ENCODE measurements at regions not wholly inside any gene's neighbourhood (a gene's known extent, or its start where the extent isn't known, plus 50 kb on each side); places are given as distances from the start of the nearest gene placed in this dataset.

DNA sequence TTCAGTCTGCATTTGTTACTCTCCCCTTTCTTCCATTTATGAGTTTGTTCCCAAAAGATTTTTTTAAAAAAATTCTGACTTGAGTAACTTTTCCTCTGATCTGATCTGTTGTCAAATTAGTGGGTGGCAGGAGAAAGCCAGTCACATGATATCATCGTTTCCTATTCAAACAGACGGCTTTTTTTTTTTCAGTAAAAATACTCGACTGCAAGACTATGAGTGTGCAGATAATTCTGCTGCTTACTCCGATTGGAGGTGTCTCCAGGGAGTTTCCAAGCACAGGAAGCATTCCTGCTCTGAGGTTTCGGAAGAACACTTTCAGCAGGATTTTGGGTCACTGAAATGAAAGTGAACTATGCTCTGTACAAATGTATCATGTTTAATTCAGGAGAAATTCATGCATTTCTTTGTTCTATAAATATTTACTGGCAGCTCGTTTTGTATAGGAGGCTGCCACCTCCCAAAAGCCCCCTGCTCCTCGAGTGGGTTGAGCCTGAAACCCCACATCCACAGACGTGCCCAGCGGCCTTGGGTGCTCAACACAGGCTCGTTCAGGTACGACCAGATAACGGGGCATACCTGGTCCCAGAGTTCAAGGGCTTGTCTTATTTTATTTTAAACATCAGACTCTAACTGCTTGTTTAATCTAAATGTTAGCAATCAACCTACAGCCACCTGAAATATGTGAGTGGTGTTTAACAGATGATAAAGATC lies 126.9 kb upstream of the ZNF516 start:
- TF ChIP-seq, protein P1, sequence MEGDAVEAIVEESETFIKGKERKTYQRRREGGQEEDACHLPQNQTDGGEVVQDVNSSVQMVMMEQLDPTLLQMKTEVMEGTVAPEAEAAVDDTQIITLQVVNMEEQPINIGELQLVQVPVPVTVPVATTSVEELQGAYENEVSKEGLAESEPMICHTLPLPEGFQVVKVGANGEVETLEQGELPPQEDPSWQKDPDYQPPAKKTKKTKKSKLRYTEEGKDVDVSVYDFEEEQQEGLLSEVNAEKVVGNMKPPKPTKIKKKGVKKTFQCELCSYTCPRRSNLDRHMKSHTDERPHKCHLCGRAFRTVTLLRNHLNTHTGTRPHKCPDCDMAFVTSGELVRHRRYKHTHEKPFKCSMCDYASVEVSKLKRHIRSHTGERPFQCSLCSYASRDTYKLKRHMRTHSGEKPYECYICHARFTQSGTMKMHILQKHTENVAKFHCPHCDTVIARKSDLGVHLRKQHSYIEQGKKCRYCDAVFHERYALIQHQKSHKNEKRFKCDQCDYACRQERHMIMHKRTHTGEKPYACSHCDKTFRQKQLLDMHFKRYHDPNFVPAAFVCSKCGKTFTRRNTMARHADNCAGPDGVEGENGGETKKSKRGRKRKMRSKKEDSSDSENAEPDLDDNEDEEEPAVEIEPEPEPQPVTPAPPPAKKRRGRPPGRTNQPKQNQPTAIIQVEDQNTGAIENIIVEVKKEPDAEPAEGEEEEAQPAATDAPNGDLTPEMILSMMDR (tag by site-specific recombination; IDR thresholded peaks at IDR 0.05), result no peak
- TF ChIP-seq ZNF274 (IDR thresholded peaks at IDR 0.05; ENCODE audit: low read length), result no peak
- no peak for TF ChIP-seq ZNF274 (tag by site-specific recombination; IDR thresholded peaks at IDR 0.05; ENCODE audit: borderline replicate concordance)
- TF ChIP-seq TCF7L2 (IDR thresholded peaks at IDR 0.05; ENCODE audit: borderline replicate concordance, low read depth, low read length), result no peak
- TF ChIP-seq, protein P2, sequence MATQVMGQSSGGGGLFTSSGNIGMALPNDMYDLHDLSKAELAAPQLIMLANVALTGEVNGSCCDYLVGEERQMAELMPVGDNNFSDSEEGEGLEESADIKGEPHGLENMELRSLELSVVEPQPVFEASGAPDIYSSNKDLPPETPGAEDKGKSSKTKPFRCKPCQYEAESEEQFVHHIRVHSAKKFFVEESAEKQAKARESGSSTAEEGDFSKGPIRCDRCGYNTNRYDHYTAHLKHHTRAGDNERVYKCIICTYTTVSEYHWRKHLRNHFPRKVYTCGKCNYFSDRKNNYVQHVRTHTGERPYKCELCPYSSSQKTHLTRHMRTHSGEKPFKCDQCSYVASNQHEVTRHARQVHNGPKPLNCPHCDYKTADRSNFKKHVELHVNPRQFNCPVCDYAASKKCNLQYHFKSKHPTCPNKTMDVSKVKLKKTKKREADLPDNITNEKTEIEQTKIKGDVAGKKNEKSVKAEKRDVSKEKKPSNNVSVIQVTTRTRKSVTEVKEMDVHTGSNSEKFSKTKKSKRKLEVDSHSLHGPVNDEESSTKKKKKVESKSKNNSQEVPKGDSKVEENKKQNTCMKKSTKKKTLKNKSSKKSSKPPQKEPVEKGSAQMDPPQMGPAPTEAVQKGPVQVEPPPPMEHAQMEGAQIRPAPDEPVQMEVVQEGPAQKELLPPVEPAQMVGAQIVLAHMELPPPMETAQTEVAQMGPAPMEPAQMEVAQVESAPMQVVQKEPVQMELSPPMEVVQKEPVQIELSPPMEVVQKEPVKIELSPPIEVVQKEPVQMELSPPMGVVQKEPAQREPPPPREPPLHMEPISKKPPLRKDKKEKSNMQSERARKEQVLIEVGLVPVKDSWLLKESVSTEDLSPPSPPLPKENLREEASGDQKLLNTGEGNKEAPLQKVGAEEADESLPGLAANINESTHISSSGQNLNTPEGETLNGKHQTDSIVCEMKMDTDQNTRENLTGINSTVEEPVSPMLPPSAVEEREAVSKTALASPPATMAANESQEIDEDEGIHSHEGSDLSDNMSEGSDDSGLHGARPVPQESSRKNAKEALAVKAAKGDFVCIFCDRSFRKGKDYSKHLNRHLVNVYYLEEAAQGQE (tag by site-specific recombination; IDR thresholded peaks at IDR 0.05), result no peak
- TF ChIP-seq ZNF24 (tag by site-specific recombination; IDR thresholded peaks at IDR 0.05), result no peak
- TF ChIP-seq, protein P3, sequence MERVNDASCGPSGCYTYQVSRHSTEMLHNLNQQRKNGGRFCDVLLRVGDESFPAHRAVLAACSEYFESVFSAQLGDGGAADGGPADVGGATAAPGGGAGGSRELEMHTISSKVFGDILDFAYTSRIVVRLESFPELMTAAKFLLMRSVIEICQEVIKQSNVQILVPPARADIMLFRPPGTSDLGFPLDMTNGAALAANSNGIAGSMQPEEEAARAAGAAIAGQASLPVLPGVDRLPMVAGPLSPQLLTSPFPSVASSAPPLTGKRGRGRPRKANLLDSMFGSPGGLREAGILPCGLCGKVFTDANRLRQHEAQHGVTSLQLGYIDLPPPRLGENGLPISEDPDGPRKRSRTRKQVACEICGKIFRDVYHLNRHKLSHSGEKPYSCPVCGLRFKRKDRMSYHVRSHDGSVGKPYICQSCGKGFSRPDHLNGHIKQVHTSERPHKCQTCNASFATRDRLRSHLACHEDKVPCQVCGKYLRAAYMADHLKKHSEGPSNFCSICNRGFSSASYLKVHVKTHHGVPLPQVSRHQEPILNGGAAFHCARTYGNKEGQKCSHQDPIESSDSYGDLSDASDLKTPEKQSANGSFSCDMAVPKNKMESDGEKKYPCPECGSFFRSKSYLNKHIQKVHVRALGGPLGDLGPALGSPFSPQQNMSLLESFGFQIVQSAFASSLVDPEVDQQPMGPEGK (tag by site-specific recombination; IDR thresholded peaks at IDR 0.05), result no peak
- TF ChIP-seq TRIM28 (IDR thresholded peaks at IDR 0.05; ENCODE audit: borderline replicate concordance, low read length), result no peak
- TF ChIP-seq, protein P4, sequence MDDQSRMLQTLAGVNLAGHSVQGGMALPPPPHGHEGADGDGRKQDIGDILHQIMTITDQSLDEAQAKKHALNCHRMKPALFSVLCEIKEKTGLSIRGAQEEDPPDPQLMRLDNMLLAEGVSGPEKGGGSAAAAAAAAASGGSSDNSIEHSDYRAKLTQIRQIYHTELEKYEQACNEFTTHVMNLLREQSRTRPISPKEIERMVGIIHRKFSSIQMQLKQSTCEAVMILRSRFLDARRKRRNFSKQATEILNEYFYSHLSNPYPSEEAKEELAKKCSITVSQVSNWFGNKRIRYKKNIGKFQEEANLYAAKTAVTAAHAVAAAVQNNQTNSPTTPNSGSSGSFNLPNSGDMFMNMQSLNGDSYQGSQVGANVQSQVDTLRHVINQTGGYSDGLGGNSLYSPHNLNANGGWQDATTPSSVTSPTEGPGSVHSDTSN (CRISPR knock-in tag; IDR thresholded peaks at IDR 0.05), result no peak
- no peak for TF ChIP-seq ZNF664 (tag by site-specific recombination; IDR thresholded peaks at IDR 0.05)
- TF ChIP-seq, protein P5, sequence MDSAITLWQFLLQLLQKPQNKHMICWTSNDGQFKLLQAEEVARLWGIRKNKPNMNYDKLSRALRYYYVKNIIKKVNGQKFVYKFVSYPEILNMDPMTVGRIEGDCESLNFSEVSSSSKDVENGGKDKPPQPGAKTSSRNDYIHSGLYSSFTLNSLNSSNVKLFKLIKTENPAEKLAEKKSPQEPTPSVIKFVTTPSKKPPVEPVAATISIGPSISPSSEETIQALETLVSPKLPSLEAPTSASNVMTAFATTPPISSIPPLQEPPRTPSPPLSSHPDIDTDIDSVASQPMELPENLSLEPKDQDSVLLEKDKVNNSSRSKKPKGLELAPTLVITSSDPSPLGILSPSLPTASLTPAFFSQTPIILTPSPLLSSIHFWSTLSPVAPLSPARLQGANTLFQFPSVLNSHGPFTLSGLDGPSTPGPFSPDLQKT (IDR thresholded peaks at IDR 0.05; ENCODE audit: borderline replicate concordance, low read depth, low read length), result no peak
- no peak for TF ChIP-seq SETDB1 (IDR thresholded peaks at IDR 0.05; ENCODE audit: insufficient read length, low read length)
- TF ChIP-seq, protein P6, sequence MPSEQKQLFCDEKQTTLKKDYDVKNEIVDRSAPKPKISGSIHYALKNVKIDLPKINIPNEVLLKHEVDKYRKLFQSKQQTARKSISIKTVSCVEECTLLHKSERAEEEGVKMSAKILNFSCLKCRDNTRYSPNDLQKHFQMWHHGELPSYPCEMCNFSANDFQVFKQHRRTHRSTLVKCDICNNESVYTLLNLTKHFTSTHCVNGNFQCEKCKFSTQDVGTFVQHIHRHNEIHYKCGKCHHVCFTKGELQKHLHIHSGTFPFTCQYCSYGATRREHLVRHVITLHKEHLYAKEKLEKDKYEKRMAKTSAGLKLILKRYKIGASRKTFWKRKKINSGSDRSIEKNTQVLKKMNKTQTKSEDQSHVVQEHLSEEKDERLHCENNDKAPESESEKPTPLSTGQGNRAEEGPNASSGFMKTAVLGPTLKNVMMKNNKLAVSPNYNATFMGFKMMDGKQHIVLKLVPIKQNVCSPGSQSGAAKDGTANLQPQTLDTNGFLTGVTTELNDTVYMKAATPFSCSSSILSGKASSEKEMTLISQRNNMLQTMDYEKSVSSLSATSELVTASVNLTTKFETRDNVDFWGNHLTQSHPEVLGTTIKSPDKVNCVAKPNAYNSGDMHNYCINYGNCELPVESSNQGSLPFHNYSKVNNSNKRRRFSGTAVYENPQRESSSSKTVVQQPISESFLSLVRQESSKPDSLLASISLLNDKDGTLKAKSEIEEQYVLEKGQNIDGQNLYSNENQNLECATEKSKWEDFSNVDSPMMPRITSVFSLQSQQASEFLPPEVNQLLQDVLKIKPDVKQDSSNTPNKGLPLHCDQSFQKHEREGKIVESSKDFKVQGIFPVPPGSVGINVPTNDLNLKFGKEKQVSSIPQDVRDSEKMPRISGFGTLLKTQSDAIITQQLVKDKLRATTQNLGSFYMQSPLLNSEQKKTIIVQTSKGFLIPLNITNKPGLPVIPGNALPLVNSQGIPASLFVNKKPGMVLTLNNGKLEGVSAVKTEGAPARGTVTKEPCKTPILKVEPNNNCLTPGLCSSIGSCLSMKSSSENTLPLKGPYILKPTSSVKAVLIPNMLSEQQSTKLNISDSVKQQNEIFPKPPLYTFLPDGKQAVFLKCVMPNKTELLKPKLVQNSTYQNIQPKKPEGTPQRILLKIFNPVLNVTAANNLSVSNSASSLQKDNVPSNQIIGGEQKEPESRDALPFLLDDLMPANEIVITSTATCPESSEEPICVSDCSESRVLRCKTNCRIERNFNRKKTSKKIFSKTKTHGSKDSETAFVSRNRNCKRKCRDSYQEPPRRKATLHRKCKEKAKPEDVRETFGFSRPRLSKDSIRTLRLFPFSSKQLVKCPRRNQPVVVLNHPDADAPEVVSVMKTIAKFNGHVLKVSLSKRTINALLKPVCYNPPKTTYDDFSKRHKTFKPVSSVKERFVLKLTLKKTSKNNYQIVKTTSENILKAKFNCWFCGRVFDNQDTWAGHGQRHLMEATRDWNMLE (tag by site-specific recombination; conservative IDR thresholded peaks at IDR 0.05; ENCODE audit: low read depth), result no peak
- no peak for TF ChIP-seq ZSCAN30 (tag by site-specific recombination; IDR thresholded peaks at IDR 0.05)
- TF ChIP-seq, protein P7, sequence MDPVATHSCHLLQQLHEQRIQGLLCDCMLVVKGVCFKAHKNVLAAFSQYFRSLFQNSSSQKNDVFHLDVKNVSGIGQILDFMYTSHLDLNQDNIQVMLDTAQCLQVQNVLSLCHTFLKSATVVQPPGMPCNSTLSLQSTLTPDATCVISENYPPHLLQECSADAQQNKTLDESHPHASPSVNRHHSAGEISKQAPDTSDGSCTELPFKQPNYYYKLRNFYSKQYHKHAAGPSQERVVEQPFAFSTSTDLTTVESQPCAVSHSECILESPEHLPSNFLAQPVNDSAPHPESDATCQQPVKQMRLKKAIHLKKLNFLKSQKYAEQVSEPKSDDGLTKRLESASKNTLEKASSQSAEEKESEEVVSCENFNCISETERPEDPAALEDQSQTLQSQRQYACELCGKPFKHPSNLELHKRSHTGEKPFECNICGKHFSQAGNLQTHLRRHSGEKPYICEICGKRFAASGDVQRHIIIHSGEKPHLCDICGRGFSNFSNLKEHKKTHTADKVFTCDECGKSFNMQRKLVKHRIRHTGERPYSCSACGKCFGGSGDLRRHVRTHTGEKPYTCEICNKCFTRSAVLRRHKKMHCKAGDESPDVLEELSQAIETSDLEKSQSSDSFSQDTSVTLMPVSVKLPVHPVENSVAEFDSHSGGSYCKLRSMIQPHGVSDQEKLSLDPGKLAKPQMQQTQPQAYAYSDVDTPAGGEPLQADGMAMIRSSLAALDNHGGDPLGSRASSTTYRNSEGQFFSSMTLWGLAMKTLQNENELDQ (tag by site-specific recombination; IDR thresholded peaks at IDR 0.05; ENCODE audit: low read depth), result no peak

Measured in HEK293 (cell line).